ENCODE measurements at regions not wholly inside any gene's neighbourhood (a gene's known extent, or its start where the extent isn't known, plus 50 kb on each side); places are given as distances from the start of the nearest gene placed in this dataset.

DNA sequence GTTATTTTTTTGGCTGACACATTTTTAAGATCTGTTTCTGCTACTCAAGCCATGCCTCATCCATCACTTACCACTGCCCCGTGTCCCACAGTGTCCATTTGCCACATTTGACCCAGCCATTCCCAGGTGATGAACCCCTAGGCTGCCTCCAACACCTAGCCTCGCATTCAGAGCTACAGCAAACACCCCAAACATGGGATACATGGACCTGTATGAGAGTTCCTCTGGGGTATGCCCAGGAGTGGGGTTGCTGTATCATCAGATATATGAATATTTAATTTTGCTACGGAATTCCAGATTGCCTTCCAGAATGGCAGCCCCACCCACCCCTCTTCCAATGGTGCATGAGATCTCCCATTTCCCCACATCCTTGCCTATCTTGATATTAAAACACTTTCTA lies 190.1 kb upstream of the RNF32 start:
- TF ChIP-seq, protein P1, sequence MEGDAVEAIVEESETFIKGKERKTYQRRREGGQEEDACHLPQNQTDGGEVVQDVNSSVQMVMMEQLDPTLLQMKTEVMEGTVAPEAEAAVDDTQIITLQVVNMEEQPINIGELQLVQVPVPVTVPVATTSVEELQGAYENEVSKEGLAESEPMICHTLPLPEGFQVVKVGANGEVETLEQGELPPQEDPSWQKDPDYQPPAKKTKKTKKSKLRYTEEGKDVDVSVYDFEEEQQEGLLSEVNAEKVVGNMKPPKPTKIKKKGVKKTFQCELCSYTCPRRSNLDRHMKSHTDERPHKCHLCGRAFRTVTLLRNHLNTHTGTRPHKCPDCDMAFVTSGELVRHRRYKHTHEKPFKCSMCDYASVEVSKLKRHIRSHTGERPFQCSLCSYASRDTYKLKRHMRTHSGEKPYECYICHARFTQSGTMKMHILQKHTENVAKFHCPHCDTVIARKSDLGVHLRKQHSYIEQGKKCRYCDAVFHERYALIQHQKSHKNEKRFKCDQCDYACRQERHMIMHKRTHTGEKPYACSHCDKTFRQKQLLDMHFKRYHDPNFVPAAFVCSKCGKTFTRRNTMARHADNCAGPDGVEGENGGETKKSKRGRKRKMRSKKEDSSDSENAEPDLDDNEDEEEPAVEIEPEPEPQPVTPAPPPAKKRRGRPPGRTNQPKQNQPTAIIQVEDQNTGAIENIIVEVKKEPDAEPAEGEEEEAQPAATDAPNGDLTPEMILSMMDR (conservative IDR thresholded peaks at IDR 0.05 in 1 of 2, IDR thresholded peaks at IDR 0.05 in 1 of 2; ENCODE audit: low read depth in 1 of 2, low read length in 2 of 2), result no peak
- TF ChIP-seq EZH2 (IDR thresholded peaks at IDR 0.05; ENCODE audit: low read length, missing control alignments), result no peak
- no peak for DNase-seq (ENCODE audit: low read depth in 2 of 2)
- Histone ChIP-seq H4K20me1 (ENCODE audit: control insufficient read depth, extremely low read depth, insufficient read depth, low read length) (no peaks in the 10 kb centered on the region), H2AFZ (ENCODE audit: low read length) (no peak overlapping the region), H3K9ac (ENCODE audit: insufficient read depth, low read length) (no peak overlapping the region), H3K9me3 (ENCODE audit: control insufficient read depth, insufficient read depth, low read depth, low read length) (no peaks in the 10 kb centered on the region), H3K27ac (ENCODE audit: insufficient read depth, low read length) (no peak overlapping the region), H3K27me3 (ENCODE audit: control insufficient read depth, insufficient read depth, low read length) (no peaks in the 10 kb centered on the region), H3K79me2 (ENCODE audit: control insufficient read depth, insufficient read depth, low read length) (no peaks in the 10 kb centered on the region), H3K4me1 (ENCODE audit: control insufficient read depth, extremely low read depth, insufficient read depth, low read length) (no peaks in the 10 kb centered on the region), H3K4me3 (replicated peaks in 1 of 4; ENCODE audit: control extremely low read depth in 1 of 4, insufficient read depth in 1 of 4, low read depth in 3 of 4, low read length in 4 of 4) (no peak overlapping the region), H3K4me2 (ENCODE audit: extremely low read depth, insufficient read depth, low read length) (no peak overlapping the region), H3K36me3 (ENCODE audit: control insufficient read depth, insufficient read depth, low read length) (no peaks in the 10 kb centered on the region)

DNA sequence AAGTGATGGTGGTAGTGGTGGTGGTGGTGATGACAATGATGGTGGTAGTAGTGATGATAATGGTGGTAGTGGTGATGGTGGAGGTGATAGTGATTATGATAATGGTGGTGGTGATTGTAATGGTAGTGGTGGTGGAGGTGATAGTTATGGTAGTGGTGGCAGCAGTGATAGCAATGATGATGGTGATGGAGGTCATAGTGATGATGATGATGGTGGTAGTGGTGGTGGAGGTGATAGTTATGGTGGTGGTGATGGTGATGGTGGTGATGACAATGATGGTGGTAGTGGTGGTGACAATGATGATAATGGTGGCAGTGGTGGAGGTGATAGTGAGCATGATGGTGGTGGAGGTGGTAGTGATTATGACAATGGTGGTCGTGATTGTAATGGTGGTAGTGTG lies 191.7 kb upstream of the RNF32 start:
- no peak for TF ChIP-seq EZH2 (IDR thresholded peaks at IDR 0.05; ENCODE audit: low read length, missing control alignments)
- TF ChIP-seq, protein P1 (conservative IDR thresholded peaks at IDR 0.05 in 1 of 2, IDR thresholded peaks at IDR 0.05 in 1 of 2; ENCODE audit: low read depth in 1 of 2, low read length in 2 of 2), result no peak
- Histone ChIP-seq H3K27me3 (ENCODE audit: control insufficient read depth, insufficient read depth, low read length) (no peaks in the 10 kb centered on the region), H3K4me1 (ENCODE audit: control insufficient read depth, extremely low read depth, insufficient read depth, low read length) (no peaks in the 10 kb centered on the region), H3K27ac (ENCODE audit: insufficient read depth, low read length) (no peak overlapping the region), H3K4me3 (replicated peaks in 1 of 4; ENCODE audit: control extremely low read depth in 1 of 4, insufficient read depth in 1 of 4, low read depth in 3 of 4, low read length in 4 of 4) (no peak overlapping the region), H4K20me1 (ENCODE audit: control insufficient read depth, extremely low read depth, insufficient read depth, low read length) (no peaks in the 10 kb centered on the region), H3K4me2 (ENCODE audit: extremely low read depth, insufficient read depth, low read length) (no peak overlapping the region), H2AFZ (ENCODE audit: low read length) (no peak overlapping the region), H3K79me2 (ENCODE audit: control insufficient read depth, insufficient read depth, low read length) (no peaks in the 10 kb centered on the region), H3K9me3 (ENCODE audit: control insufficient read depth, insufficient read depth, low read depth, low read length) (no peaks in the 10 kb centered on the region), H3K9ac (ENCODE audit: insufficient read depth, low read length) (no peak overlapping the region), H3K36me3 (ENCODE audit: control insufficient read depth, insufficient read depth, low read length) (no peaks in the 10 kb centered on the region)
- DNase-seq (ENCODE audit: low read depth in 2 of 2), result no peak

DNA sequence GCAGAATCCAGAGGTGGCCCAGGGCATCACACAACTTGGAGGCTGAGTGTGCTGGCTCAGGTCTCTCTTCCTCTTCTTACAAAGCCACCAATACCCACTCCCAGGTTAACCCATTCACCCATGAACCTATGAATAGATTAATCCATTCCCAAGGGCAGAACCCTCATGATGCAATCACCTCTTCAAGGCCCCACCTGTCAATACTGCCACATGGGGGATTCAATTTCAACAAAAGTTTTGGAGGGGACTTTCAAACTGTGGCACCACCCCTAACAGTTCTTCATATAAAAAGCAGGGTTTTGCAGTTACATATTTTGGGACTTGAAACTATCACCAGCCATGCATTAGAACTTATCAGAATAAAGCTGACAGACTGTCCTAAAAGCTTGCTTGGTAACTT lies 193.6 kb upstream of the RNF32 start:
- H3K9ac ChIP-seq (ENCODE audit: insufficient read depth, low read length), result no peak overlapping the region
- H3K79me2 ChIP-seq (ENCODE audit: control insufficient read depth, insufficient read depth, low read length), result no peaks in the 10 kb centered on the region
- H3K4me1 ChIP-seq (ENCODE audit: control insufficient read depth, extremely low read depth, insufficient read depth, low read length), result no peaks in the 10 kb centered on the region
- H3K27ac ChIP-seq (ENCODE audit: insufficient read depth, low read length), result no peak overlapping the region
- H3K9me3 ChIP-seq (ENCODE audit: control insufficient read depth, insufficient read depth, low read depth, low read length), result no peaks in the 10 kb centered on the region
- H3K36me3 ChIP-seq (ENCODE audit: control insufficient read depth, insufficient read depth, low read length), result no peaks in the 10 kb centered on the region
- H3K27me3 ChIP-seq (ENCODE audit: control insufficient read depth, insufficient read depth, low read length), result no peaks in the 10 kb centered on the region
- no peak overlapping the region for H3K4me2 ChIP-seq (ENCODE audit: extremely low read depth, insufficient read depth, low read length)
- DNase-seq (ENCODE audit: low read depth in 2 of 2), result no peak
- H2AFZ ChIP-seq (ENCODE audit: low read length), result no peak overlapping the region
- no peaks in the 10 kb centered on the region for H4K20me1 ChIP-seq (ENCODE audit: control insufficient read depth, extremely low read depth, insufficient read depth, low read length)
- H3K4me3 ChIP-seq (replicated peaks in 1 of 4; ENCODE audit: control extremely low read depth in 1 of 4, insufficient read depth in 1 of 4, low read depth in 3 of 4, low read length in 4 of 4), result no peak overlapping the region
- TF ChIP-seq, protein P1 (conservative IDR thresholded peaks at IDR 0.05 in 1 of 2, IDR thresholded peaks at IDR 0.05 in 1 of 2; ENCODE audit: low read depth in 1 of 2, low read length in 2 of 2), result no peak
- TF ChIP-seq EZH2 (IDR thresholded peaks at IDR 0.05; ENCODE audit: low read length, missing control alignments), result no peak
